Fibroblast of gingiva (primary cell): ENCODE measurements at regions not wholly inside any gene's neighbourhood (a gene's known extent, or its start where the extent isn't known, plus 50 kb on each side); places are given as distances from the start of the nearest gene placed in this dataset.

Source experiments
- DNase-seq: peaks from one replicate; pipeline ENCODE4 v3.0.0-alpha.2; 2011; ENCODE audit warnings: low read depth

DNA sequence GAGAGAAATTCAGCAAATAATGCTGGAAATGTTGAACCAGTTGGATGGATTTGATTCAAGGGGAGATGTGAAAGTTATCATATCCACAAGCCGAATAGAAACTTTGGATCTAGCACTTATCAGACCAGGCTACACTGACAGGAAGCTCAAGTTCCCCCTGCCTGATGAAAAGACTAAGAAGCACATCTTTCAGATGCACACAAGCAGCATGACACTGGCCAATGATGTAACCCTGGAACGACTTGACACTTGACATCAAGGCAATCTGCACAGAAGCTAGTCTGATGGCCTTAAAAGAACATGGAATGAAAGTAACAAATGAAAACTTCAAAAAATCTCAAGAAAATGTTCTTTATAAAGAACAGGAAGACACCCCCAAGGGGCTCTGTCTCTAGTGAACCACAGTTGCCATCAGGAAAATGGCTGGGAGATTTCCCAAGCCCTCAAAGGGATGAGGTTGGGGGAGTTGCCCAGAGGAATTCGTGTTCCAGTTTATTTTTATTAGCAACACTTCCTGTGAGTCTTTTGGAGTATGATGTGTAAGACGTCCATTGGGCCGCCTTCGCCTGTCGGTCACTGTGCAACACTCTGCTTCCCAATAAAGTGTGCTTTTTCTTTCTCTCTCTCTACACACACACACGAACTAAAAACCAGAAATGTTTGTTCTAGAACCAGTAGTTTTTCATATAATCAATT is 200.0 kb downstream of the HIBADH start:
- DNase-seq, result no peak

DNA sequence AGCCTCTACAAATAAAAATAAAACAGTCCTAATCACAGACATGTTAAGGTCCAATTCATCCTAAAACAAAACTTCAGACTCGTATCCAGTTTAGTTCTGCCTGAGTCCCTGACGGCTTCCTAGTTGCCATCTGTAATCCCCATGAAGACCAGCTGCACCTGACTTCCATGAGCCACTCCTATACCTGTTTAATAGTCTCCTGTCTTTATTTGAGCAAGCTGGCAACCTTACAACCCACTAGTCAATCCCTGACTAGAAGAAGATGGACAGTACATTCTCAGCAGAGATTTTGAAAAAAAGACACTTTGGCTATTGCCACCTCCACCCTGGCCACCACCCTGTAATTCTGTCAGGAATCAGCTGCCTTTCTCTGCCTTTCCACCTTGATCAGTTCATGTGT is 197.7 kb downstream of the HIBADH start:
- DNase-seq, result no peak

DNA sequence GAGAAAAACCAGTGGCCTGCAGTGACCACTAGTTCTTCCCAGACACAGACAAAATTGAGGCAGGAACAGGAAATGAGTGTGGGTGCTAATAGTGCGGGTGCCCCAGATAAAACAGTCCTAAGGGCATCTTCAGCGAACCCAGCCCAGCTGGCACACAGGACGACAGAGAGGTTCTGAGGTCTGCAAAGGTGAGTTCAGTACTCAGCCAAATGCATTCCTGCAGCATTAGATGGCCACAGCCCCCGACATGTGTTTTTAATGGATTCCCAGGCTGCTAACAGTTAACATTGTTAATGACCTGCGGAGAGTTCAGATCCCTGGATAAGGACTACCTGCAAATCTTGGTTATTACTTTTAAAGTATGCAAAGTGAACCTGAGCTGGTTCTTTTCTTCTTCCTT is 196.0 kb downstream of the HIBADH start:
- no peak for DNase-seq

DNA sequence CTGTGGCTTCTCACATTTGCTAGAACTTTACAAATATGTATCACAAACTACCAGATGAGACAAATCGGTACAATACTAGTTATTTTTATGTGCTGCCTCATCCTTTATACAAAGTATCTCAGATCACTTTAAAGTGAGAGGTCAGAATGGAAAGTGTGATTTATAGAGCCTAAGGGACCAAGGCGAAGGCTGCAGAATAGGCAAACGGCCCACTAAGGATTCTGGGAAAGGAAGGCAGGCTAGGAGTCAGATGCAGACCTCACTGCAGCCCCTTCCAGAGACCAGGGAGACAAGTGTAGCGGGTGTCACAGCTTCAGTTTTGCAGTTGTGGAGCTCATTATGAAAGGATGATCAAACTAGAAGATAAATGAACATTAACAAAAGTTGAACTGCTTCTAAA is 190.6 kb downstream of the HIBADH start:
- no peak for DNase-seq
